Fibroblast of villous mesenchyme (primary cell): ENCODE measurements at regions not wholly inside any gene's neighbourhood (a gene's known extent, or its start where the extent isn't known, plus 50 kb on each side); places are given as distances from the start of the nearest gene placed in this dataset.

ENCODE experiments used
- DNase-seq: peaks from one replicate; pipeline ENCODE4 v3.0.0-alpha.2; 2010; ENCODE audit warnings: low read depth
- H3K4me3 ChIP-seq: 2 replicates; pipeline ENCODE4 v1.5.1; 2011; ENCODE audit warnings: low read depth, mild to moderate bottlenecking, low read length
- TF ChIP-seq, protein P1 (sequence below): IDR thresholded peaks from 2 replicates; pipeline ENCODE4 v1.5.1; 2012; ENCODE audit warnings: low read depth, mild to moderate bottlenecking, low read length; ENCODE audit not compliant: insufficient read depth

GRCh38 chr10:132485391-132485790 lies 52.2 kb upstream of the INPP5A start:
- no peak for DNase-seq
- no peak overlapping the region for H3K4me3 ChIP-seq
- TF ChIP-seq, protein P1, sequence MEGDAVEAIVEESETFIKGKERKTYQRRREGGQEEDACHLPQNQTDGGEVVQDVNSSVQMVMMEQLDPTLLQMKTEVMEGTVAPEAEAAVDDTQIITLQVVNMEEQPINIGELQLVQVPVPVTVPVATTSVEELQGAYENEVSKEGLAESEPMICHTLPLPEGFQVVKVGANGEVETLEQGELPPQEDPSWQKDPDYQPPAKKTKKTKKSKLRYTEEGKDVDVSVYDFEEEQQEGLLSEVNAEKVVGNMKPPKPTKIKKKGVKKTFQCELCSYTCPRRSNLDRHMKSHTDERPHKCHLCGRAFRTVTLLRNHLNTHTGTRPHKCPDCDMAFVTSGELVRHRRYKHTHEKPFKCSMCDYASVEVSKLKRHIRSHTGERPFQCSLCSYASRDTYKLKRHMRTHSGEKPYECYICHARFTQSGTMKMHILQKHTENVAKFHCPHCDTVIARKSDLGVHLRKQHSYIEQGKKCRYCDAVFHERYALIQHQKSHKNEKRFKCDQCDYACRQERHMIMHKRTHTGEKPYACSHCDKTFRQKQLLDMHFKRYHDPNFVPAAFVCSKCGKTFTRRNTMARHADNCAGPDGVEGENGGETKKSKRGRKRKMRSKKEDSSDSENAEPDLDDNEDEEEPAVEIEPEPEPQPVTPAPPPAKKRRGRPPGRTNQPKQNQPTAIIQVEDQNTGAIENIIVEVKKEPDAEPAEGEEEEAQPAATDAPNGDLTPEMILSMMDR: no peak

- no peak overlapping the region for H3K4me3 ChIP-seq
- no peak for DNase-seq
- TF ChIP-seq, protein P1: no peak
These were observed 51.0 kb upstream of the INPP5A start for GRCh38 chr10:132486539-132487121.

DNA sequence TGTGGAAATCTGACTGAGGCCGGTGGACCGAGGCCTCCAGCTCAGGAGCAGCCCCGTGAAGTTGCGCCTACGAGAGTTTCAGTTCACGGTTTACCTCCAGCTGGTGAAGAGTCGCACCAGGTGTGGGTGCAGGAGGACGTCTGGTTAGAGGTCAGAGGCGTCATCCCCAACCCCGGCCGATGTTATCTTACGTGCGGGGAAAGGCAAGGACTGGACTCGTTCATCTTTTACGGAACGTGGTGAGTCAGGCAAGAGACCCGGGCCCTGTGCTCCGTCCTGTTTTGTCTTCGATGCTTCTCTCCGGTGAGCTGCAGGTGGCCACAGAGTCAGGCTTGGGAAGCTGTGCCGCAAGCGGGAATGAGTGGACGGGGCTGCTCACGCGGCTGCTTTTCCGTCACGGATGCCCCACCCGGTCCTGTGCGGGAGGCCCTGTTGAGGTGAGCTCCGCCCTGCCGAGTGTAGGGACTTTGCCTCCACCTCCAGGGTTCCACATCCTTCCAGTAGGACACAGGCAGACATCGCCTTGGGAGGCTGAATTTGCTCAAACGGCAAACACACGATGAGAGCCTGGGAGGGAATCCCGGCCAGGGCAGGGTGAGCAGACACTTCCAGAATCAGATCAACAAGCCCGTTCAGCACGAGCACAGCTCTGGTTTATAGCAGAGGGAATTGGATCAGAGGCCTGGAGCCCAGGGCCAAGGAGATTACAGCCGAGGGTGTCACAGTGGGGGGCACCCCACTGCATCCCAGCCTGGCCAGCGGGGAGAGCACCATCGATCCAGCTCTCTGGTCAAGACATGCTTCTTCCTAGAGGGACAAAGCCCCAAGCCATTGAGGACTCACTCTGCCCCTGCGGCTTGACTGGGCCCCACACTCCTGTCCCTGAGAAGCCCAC lies 50.1 kb upstream of the INPP5A start:
- TF ChIP-seq, protein P1: no peak
- no peak for DNase-seq
- no peak overlapping the region for H3K4me3 ChIP-seq
